ENCODE measurements at regions not wholly inside any gene's neighbourhood (a gene's known extent, or its start where the extent isn't known, plus 50 kb on each side); places are given as distances from the start of the nearest gene placed in this dataset.

- H3K9me3 ChIP-seq = no peaks in the 10 kb centered on the region
- H3K27me3 ChIP-seq (replicated peaks; ENCODE audit: control insufficient read depth, insufficient read depth, low read length) = no peaks in the 10 kb centered on the region
- no peak overlapping the region for H3K27ac Mint-ChIP-seq (ENCODE audit: unreplicated experiment)
- no peak for DNase-seq
- H3K4me3 ChIP-seq (ENCODE audit: low read depth, low read length) = no peak overlapping the region
- TF ChIP-seq CTCF (IDR thresholded peaks at IDR 0.05; ENCODE audit: insufficient read depth in 1 of 2, low read depth in 1 of 2, low read length in 1 of 2, severe bottlenecking in 1 of 2, unreplicated experiment in 1 of 2) = no peak
- H3K9me3 Mint-ChIP-seq (ENCODE audit: unreplicated experiment) = no peaks in the 10 kb centered on the region
- no peak overlapping the region for H3K4me3 Mint-ChIP-seq (ENCODE audit: unreplicated experiment)
- no peaks in the 10 kb centered on the region for H3K27me3 Mint-ChIP-seq (ENCODE audit: insufficient read depth, unreplicated experiment)
- ChIA-PET POLR2A (no interaction called here), CTCF (no interaction called here)
- BruUV-seq (replicated peaks) = no TSS peak
- intact Hi-C loops (cut with micrococcal nuclease; ENCODE audit: unreplicated experiment) = no loop called here
- H3K36me3 Mint-ChIP-seq (ENCODE audit: insufficient read depth, unreplicated experiment) = no peaks in the 10 kb centered on the region
- H3K36me3 ChIP-seq (ENCODE audit: control insufficient read depth, insufficient read depth, low read length) = no peaks in the 10 kb centered on the region
- peaks cover 14% of the 10 kb centered on the region for H3K4me1 Mint-ChIP-seq (ENCODE audit: low read depth, unreplicated experiment)
- H3K4me1 ChIP-seq = peaks cover 4% of the 10 kb centered on the region
Measured at GRCh38 chr2:203590496-203590895, 55.4 kb upstream of the RAPH1 start.

- Histone ChIP-seq H3K4me3 (ENCODE audit: low read depth, low read length) (no peak overlapping the region), H3K27me3 (replicated peaks; ENCODE audit: control insufficient read depth, insufficient read depth, low read length) (no peaks in the 10 kb centered on the region), H3K4me1 (no peaks in the 10 kb centered on the region), H3K36me3 (ENCODE audit: control insufficient read depth, insufficient read depth, low read length) (no peaks in the 10 kb centered on the region), H3K9me3 (no peaks in the 10 kb centered on the region)
- no TSS peak for BruUV-seq (replicated peaks)
- Mint-ChIP-seq H3K9me3 (ENCODE audit: unreplicated experiment) (no peaks in the 10 kb centered on the region), H3K27me3 (ENCODE audit: insufficient read depth, unreplicated experiment) (no peaks in the 10 kb centered on the region), H3K36me3 (ENCODE audit: insufficient read depth, unreplicated experiment) (peaks cover 4% of the 10 kb centered on the region), H3K4me1 (ENCODE audit: low read depth, unreplicated experiment) (peaks cover 3% of the 10 kb centered on the region), H3K27ac (ENCODE audit: unreplicated experiment) (no peak overlapping the region), H3K4me3 (ENCODE audit: unreplicated experiment) (no peak overlapping the region)
- ChIA-PET CTCF (no interaction called here), POLR2A (no interaction called here)
- TF ChIP-seq CTCF (IDR thresholded peaks at IDR 0.05; ENCODE audit: insufficient read depth in 1 of 2, low read depth in 1 of 2, low read length in 1 of 2, severe bottlenecking in 1 of 2, unreplicated experiment in 1 of 2) = no peak
- no peak for DNase-seq
- intact Hi-C loops (cut with micrococcal nuclease; ENCODE audit: unreplicated experiment) = no loop called here
Measured at GRCh38 chr2:203591642-203592041, 56.5 kb upstream of the RAPH1 start.

GRCh38 chr2:203592470-203592869 is 57.4 kb upstream of the RAPH1 start:
- no peaks in the 10 kb centered on the region for H3K9me3 ChIP-seq
- no peaks in the 10 kb centered on the region for H3K27me3 ChIP-seq (replicated peaks; ENCODE audit: control insufficient read depth, insufficient read depth, low read length)
- H3K27ac Mint-ChIP-seq (ENCODE audit: unreplicated experiment) = no peak overlapping the region
- no peak overlapping the region for H3K4me3 ChIP-seq (ENCODE audit: low read depth, low read length)
- H3K9me3 Mint-ChIP-seq (ENCODE audit: unreplicated experiment) = no peaks in the 10 kb centered on the region
- POLR2A ChIA-PET = no interaction called here
- BruUV-seq (replicated peaks) = no TSS peak
- CTCF ChIA-PET = no interaction called here
- H3K27me3 Mint-ChIP-seq (ENCODE audit: insufficient read depth, unreplicated experiment) = no peaks in the 10 kb centered on the region
- DNase-seq = no peak
- no peak overlapping the region for H3K4me3 Mint-ChIP-seq (ENCODE audit: unreplicated experiment)
- H3K4me1 Mint-ChIP-seq (ENCODE audit: low read depth, unreplicated experiment) = no peaks in the 10 kb centered on the region
- TF ChIP-seq CTCF (IDR thresholded peaks at IDR 0.05; ENCODE audit: insufficient read depth in 1 of 2, low read depth in 1 of 2, low read length in 1 of 2, severe bottlenecking in 1 of 2, unreplicated experiment in 1 of 2) = no peak
- peaks cover 4% of the 10 kb centered on the region for H3K36me3 Mint-ChIP-seq (ENCODE audit: insufficient read depth, unreplicated experiment)
- intact Hi-C loops (cut with micrococcal nuclease; ENCODE audit: unreplicated experiment) = no loop called here
- H3K36me3 ChIP-seq (ENCODE audit: control insufficient read depth, insufficient read depth, low read length) = no peaks in the 10 kb centered on the region
- H3K4me1 ChIP-seq = no peaks in the 10 kb centered on the region

Data from Caco-2 (cell line).